NCI-H2029 treated with DMSO at 0.1 percent for 48 hours (cell line): ENCODE measurements at regions not wholly inside any gene's neighbourhood (a gene's known extent, or its start where the extent isn't known, plus 50 kb on each side); places are given as distances from the start of the nearest gene placed in this dataset.
"Not testable (repeated sequence)": the region's sequence is repeated elsewhere in the genome, so short reads cannot be mapped to it uniquely, and the experiment has no call there.

Experiments
- DNase-seq: peaks from one replicate; lab custom pipeline; 2025; lab: John Stamatoyannopoulos, UW

DNA sequence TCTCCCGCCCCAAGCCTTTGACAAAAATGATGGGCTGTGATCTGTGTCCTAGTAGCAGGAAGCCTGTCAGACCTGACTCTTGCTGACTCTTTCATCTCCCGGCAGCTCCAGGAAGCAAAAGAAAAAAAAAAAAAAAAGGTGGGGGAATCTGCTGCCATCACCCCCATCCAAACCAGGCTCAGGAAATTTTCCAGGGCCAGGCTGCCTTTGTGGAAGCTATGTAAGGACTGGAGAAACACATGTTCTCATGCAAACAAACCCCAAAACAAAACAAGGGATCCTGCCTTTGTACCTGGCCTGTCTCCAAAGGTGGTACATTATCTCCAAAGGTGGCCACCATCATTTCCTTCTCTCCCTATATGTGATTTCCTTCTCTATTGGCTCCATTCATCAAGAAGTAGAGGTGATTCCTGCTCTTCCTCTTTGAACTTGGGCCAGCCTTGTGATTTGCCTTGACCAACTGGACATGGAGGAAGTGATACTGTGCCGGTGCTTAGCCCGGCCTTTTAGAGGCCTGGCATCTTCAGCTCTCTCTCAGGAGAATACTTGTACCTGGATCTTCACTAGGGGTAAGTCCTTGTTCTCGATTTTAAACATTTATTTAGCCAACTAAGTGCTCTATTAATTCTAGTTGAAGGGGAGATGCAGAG, 192.2 kb upstream of the SVIL start:
- no peak for DNase-seq

DNA sequence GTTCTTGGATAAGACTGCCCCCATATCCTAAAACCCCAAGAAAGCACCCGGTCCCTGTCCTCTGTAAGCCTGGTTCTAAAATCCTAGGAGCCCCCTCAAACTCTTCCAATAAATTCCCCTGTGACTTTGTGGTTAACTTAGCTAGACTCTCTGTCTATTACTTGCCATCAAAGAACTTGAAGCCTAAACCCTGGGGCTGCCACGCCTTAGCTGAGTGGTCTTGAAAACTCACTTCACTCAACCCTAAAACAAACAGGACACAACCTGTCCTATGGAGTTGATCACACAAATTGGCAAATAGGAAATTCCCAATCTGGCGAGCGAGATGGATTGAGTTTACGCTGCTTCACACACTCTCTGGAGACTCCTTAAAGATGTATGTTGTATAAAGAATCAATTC, 191.4 kb upstream of the SVIL start:
- DNase-seq: no peak

DNA sequence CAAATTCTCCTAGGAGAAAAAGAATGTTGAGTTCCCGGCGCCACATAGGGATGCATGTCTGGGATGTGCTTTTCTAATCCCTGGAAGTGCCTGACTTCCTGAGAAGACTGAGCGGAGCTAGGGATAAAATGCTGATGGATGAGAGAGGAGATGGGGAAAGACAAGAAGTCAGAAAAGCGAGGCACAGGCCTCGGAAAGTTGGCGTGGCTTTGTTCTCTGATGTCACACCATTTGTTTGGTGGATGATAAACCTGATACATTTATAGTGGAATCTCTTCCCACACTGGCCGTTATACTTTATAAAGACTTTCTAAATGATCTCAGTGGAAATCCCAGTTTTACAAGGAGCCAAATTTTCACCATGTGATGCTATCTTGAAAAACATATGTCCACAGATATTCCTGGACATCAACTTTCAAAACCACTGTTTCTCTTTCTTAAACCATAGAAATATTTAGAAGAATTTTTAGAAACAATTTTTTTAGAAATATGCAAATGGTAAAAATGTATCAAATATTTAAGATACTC, 188.8 kb upstream of the SVIL start:
- no peak for DNase-seq

DNA sequence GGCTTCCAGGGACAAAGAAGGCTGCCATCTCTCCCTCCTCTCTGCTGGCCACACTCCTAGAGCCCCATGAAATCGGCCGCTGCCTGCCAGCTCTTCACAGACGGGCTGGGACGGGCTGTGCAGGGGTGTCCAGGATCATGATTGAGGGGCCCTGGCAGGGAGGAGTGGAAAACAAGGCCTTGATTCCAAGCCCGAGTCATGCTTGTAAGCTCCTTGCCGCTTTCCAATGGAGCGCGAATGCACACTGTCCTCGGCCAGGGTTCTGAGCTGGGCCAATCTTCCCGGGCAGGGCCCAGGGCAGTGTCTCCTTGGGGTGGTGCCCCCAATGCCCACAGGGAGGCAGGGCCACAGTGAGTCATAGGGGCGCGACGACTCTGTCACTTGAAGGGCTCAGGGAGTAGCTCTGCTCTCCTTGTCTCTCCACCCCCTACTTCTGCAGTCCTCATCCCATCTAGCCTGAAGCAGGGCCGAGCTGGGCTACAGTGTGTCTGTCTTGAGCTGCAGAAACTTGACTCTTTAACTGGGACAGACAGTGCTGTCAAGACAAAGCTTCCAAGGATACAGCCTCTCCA, 186.2 kb upstream of the SVIL start:
- no peak for DNase-seq

DNA sequence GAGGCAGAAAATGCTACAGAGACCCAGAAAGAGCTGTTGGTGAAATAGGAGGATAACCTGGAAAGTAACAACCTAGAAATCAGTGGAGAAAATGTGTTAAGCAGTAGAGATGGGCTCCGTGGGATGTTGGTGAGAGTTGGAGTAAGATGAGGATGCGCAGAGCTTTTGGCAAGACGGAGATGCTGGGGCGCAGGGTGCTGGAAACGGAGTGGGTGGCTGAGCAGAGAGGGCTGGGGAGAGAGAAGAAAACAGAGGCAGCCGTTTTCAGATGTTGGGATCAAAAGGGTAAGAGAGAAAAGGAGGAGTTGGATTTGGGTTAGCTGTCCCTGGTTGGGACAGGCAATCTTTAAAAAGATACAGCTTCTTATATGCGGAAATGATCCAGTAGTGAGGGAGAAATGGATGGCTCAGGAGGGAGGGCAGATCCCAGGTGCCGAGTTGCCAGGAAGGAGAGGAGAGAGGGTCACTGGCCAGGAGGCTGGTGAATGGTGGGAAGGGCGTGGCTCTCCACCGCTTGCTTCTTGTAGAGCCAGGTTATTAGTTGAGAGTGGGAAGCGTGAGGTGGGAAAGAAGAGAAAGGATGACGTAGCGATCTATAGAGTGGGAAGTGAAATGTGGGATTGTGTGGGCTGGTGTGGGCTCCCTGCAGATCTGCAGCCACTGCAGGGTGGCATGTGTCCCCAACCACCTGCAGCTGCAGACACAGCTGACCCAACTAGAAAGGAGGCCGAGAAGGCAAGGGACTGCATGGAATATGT, 182.2 kb upstream of the SVIL start:
- no peak for DNase-seq

DNA sequence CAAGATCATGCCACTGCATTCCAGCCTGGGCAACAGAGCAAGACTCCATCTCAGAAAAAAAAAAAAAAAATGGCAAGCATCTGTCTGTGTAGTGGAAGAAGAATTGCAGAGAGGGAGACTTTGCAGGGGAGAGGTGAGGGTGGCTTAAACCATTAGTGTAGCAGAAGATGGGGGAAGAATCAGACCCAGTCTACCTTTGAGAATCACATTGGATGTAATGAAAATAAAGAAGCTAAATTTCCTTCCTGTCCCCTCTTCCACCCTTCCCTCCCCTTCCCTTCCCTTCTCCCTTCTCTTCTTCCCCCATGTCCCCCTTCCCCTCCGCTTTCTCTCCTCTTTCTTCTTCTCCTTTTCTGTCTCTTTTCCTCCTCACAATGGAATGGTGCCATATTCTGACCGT, 180.8 kb upstream of the SVIL start:
- no peak for DNase-seq

DNA sequence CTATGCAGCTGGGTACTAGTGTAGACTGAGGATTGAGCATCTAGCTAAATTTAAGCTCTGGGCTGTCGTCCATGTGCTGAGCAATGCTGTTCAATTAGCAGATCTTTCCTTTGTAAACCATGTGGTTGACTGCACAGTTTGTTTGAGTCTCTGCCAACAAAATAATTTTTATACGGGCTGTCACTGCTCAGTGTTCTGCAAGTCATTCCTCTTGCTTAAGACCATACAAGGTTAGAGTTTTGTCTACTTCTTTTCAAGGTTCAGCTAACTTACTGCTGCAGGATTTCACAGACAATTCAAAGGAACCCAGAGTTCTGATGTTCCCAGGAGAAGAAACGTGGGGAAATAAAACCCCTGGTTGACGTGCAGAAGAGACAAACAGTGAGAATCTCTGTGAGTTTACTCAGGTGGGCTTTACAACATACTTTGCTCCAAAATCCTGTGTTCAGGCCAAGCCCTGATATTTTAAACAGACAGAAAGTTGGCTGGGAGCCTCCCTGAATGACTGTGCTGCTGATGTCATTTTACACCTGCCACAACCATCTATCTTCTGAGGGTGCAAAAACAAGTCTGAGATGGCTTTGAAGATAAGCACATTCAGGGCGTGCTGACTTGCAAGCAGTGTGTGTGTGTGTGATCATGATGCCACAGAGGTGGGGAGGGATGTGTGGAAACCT, 177.1 kb upstream of the SVIL start:
- peak; percentile 7 for DNase-seq

DNA sequence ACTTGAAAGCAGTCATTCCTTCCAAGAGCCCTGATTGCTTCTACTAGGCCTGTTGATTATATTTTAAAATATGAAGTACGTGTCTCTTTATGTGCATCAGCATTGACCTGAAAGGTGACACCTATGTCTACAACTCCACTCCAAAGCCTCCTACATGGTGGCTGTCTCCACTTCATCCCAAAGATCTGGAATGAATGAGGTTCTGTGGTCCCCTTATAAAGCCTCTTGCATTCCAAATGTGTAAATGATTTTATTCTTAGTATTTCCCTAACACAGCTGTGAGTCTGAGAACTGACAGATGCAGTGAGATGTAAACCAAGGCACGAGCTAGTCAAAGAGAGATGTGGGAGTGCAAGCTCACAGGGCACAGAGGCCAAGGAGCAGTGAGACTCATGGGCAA, 176.0 kb upstream of the SVIL start:
- DNase-seq: no peak

DNA sequence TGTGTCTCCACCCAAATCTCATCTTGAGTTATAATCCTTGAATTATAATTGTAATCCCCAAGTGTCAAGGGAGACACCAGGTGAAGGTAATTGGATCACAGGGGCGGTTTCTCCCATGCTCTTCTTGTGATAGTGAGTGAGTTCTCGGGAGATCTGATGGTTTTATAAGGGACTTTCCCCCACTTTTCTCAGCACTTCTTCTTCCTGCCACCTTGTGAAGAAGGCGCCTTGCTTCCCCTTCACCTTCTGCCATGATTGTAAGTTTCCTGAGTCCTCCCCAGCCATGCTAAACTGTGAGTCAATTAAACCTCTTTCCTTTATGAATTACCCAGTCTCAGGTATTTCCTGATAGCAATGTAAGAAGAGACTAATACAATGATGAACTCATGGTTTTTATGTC, 175.5 kb upstream of the SVIL start:
- not testable (repeated sequence) for DNase-seq

DNA sequence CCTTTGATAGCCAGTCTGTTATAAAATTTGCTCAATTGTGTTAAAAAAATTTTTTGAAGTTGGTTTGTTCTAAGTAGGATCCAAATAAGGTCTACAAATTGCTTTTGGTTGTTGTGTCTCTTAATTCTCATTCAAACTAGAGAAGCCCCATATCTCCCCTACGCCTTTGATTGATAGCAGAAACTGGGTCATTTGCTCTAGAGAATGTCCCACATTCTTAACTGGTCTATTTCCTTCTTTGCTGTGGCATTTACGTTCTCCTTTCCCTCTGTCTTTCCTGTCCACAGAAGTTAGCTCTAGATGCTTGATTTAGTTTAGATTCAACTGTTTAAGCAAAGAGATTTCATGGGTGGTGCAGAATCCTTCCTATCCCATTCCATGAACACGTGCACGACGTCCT, 174.6 kb upstream of the SVIL start:
- DNase-seq: no peak

DNA sequence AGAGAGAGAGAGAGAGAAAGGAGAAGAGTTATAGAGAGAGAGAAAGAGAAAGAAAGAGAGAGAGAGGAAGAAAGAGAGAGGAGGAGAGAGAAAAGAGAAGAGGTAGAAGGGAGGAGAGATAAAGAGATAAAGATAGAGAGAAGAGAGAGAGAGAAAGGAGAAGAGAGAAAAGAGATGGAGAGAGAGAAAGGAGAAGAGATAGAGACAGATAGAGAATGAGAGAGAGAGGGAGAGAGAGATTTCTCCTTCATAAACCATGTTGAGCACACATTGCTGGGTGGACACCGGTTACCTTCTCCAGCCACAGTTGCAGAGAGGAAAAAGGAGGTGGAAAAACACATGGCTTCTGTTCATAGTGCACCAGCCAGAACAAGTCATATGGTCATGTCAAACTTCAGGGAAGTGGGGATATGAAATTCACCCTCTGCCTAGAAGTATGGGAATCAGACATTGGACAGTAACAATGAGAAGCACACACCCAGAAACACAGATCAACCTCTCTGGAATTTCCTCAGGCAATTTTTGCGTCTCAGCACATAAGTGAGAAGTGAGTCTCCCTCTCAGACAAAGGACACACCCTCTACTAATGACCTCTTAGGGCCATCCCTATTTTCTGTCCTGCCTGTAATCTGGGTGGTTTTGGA, 172.5 kb upstream of the SVIL start:
- DNase-seq: no peak

DNA sequence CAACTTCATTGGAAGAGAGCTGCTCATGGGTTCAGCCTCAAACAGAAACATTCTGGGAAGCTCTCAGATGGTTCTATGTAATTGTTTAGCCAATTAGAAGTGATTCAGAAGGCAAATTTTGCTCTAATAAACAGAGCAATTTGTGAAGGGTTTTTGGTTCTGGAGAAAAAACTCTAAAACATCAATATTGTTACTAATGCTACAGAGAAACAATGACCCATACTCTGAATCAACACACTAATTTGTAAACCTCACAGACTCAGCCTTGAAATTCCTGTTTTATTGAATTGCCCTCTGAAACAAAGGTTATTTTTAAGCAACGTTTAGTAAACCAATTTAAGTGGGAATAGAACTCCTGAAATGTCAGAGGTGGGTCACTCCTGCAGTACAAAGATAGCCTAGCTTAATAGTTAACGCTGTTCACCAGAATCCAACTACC, 171.6 kb upstream of the SVIL start:
- DNase-seq: no peak

DNA sequence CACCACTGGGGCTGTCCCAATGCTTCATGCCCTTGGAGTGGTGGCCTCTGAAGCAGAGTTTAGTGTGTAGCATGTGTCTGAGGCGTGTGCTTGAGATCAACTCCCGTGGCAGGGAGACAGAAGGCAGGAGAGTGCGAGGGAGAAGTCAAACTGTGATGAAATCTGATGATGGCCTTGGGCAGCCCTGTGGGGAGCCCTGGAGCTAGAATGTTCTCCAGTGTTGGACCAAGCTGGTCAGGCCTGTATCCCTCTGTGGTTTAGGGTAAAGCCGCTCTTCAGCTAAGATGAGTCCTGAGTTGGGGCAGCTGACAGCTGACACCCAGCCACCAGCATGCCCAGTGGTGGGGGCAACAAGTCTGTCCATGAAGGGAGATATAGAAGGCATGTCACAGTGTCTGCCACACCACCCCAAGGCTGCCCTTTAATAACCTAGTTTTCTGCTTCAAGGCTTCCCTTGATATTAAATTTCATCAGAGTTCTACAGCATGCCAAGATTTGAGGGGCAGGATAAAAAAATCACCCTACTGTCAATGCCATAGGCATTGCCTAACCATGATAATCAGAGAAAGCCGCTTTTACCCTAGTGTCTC, 170.5 kb upstream of the SVIL start:
- no peak for DNase-seq

DNA sequence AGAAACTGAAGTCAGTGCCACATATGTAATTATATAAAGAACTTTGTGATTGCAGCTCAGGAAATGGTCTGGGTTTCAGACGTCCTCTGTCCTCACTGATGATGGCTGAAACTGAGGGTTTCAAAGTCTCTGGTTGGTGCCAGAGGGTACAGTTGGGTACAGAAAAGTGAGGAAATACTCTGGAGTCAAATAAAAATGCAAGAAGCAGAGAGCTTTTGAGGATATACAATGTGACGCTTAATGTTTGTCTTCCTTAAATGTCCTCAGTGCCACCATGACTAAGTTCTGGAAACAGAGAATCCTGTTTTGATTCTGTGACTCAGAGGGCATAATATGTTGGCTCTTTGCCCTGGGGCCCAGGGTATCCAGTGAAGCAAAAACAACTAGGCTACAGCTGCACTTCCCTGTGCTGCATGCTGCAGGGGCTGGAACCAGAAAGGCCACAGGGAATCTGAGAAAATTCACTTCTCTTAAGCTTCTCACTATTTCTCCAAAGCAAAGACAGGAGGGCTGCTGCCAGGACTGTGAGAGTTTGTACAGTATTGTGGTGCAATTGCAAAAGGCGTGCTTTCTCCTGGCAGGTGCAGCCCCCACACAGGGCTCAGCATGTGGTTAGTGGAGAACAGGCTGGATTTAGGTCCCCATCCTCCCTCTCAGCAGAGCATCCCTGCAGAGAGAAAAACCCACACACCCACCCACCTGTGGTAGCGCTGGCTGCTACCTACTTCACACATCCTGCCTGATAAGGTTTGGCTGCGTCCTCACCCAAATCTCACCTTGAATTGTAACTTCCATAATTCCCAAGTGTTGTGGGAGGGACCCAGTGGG, 169.5 kb upstream of the SVIL start:
- DNase-seq: no peak

DNA sequence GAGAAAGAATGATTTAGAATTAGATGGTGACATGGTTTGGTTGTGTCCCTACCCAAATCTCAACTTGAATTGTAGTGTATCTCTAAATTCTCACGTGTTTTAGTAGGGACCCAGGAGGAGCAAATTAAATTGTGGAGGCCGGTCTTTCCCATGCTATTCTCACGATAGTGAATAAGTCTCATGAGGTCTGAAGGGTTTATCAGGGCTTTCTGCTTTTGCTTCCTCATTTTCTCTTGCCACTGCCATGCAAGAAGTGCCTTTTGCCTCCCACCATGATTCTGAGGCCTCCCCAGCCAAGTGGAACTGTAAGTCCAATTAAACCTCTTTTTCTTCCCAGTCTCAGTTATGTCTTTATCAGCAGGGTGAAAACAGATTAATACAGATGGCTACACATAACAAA, 167.4 kb upstream of the SVIL start:
- no peak for DNase-seq

DNA sequence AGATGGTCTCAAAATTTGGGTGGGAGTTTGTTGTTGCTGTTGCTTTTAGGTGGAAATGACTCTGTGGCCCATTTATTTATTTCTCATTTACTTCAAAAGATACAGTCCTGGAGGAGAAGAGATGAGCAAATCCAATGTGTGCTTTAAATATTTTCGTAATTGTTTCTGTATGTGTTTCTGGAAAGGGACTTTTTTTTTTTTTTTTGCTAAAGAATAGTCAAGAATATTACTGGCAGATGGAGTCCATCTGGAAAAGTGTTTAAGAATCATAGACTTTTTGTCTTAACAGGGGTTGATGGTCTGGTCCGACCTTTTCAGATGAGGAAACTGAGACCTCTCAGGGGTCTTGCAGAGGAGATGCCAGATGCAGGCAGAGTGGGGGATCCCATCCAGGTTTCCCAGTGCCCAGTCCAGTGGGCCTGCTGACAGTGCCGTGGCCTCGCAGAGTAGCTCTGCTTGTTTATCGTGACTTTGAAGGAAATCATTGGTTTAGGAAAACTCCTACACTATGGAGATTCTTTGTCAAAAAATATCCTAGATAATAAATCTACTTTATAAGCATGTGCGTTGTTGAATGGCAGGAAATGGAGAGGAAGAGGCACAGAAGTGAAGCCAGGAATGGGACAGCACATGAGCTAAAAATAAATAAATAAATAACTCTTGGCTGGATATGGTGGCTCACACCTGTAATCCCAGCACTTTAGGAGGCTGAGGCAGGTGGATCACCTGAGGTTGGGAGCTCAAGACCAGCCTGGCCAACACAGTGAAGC, 164.3 kb upstream of the SVIL start:
- DNase-seq: no peak

DNA sequence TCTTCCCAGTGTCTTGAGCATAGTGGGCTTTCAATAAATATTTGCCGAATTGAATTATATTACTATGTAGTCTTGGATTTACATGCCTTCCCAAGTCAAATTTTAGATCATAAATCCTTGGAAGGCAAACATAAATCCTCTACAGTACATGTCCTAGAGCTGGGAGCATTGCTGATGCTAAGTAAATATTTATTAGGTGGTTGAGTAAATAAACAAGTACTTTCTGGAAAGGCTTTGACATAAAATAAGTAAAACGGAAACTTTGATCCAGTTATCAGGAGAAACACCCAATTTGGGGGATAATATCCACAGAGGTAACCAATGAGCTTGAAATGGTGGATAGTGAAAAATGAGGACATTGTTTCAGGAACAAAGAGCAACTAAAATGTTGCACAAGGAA, 162.8 kb upstream of the SVIL start:
- DNase-seq: no peak

DNA sequence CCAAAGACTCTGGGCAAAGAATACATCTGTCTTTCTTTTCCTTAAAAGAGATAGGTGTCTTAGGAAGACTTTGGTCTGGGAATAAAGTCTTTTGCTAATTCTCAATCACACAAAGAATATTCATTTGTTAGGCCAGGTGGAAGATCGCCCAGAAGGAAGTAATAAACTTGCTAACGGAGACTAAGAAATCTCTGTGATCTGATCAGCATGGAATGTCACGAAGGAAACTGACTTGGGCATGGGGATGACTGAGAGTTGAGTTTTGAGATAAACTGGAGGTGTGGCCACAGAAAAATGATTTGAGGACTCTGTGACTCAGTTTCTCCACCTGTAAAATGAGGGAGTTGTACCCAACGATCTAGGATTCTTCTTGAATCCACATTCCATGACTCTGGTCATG, 161.1 kb upstream of the SVIL start:
- DNase-seq: no peak

DNA sequence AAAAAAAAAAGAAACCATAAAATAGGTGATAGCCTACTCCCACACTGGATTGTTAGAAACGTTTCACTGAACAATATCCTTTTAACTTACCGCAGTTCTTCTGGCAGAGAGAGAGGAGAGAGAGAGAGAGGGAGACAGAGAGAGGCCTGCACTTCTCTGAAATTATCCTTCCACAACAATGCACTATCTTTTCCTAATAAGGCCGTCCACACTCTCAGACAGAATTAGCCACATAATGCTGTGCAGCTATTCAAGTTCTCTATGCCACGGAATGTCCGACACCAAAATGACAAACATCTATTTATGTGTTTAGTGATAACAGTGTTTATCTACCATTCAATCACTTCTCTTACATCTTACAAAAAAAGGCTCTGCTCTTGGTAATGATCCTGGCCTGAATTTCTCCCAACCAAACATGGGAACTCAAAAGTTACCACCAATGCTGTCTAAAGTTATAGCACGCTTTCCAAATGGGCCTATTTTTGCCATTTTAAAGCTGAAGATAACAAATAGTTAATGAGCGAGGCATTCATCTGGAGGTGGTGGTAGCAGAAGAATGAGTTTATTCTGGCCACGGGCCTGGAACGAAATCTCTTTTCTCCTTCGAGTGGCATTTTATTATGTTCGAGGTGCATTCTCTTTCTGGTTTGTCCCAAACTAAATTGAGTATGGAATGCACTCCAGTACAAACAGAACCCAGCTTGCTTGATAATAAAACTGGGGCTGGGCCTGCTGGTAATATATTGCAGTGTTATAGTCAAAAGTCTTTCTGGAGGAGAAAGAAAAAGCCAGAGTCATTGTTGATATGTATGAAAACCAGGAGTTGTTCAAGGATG, 160.2 kb upstream of the SVIL start:
- no peak for DNase-seq
